DOHH2 (cell line): ENCODE measurements at regions not wholly inside any gene's neighbourhood (a gene's known extent, or its start where the extent isn't known, plus 50 kb on each side); places are given as distances from the start of the nearest gene placed in this dataset.
"Not testable (repeated sequence)": the region's sequence is repeated elsewhere in the genome, so short reads cannot be mapped to it uniquely, and the experiment has no call there.

Experiments used
- CTCF ChIP-seq: fragments of 200-600 bp; sonication (generic); IDR thresholded peaks from one replicate; pipeline ENCODE4 v1.5.1; 2014; ENCODE audit warnings: antibody characterized with exemption, mild to moderate bottlenecking, low read depth, low read length; ENCODE audit not compliant: poor library complexity, severe bottlenecking
- EZH2phosphoT487 ChIP-seq: fragments of 200-600 bp; sonication (generic); IDR thresholded peaks from 2 replicates; pipeline ENCODE4 v1.6.1; 2017; ENCODE audit warnings: borderline replicate concordance, mild to moderate bottlenecking, antibody characterized with exemption, low read length, moderate library complexity, mixed read lengths

DNA sequence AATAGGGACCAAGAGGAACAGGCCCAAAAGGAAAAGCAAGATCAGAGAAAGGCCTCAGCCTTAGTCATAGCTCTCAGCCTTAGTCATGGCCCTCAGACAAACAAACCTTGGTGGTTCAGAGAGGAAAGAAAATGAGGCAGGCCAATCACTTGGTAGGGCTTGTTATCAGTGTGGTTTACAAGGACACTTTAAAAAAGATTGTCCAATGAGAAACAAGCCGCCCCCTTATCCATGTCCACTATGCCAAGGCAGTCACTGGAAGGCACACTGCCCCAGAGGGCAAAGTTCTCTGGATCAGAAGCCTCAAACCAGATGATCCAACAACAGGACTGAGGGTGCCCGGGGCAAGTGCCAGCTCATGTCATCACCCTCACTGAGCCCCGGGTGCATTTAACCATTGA lies 121.0 kb upstream of the CRY1 start:
- TF ChIP-seq CTCF, EZH2phosphoT487: not testable (repeated sequence)
